ENCODE measurements at regions not wholly inside any gene's neighbourhood (a gene's known extent, or its start where the extent isn't known, plus 50 kb on each side); places are given as distances from the start of the nearest gene placed in this dataset.

- no peak for DNase-seq
These were observed 50.1 kb upstream of the ASAP2 start for GRCh38 chr2:9156483-9156882.

DNA sequence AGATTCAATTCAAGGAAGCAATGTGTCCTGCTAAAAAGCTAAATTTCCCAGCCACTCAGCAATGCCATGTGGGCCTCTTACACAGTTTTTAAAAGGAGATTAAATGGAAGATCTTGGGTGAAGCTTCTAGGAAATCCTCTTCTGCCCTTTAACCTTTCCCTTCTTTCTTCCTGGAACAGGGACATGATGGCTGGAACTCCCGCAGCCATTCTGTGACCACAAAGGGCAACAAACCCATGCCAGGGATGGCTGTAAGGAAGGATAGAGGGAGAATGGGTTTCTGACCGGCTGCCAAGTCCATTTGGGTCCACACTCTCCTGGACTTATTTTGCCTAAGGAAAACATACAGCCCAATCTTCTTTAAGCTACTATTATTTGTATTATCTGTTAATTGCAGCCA, 52.6 kb upstream of the ASAP2 start:
- DNase-seq: no peak

DNA sequence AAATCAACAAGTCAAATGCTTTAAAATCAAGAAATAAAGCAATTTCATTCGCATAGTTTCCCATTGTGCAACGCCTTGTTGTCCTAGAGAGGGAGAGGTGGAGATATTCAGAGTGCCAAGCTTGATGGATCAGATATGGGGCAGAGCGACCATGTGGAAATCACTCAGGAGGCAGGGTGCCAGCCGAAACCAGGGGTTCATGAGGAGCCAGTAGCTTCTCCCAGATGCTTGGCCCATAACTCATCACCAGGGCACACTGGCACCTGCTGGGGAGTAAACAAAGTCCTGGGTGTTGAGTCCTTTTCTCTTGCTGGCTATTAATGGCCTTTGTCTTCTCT, 53.0 kb upstream of the ASAP2 start:
- no peak for DNase-seq

DNA sequence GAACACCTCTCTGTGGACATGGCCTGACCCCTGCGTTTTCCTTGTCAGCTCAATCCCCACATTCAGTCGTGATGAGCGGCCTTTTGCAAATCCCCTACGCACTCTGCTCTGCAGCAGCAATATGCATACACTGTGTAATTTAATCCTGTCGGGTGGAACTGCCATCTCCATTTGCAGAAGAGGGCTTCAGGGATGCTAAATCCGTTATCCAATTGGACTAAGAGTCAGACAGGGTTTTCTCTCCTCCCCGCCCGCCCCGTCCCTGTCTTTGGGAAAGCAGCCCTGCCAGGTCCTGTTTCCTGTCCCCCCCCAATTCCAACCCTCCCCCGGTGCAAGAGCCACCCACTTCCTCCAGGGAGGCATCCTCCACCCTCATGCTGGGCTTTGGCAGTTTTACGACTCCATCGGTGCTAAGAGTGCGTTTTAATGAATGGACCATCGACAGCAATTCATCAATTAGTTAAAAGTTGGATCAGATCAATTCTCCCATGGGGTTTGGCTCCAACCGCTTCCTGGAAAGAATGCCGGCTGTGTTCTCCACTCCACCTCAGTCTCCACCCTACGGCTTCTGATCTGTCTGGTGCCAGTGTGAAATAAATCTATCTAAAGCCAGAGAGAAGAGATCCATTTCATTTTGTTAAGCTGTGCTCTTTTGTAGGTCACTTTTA, 53.5 kb upstream of the ASAP2 start:
- no peak for DNase-seq

GRCh38 chr2:9150906-9151305, 55.7 kb upstream of the ASAP2 start:
- no peak for DNase-seq

DNA sequence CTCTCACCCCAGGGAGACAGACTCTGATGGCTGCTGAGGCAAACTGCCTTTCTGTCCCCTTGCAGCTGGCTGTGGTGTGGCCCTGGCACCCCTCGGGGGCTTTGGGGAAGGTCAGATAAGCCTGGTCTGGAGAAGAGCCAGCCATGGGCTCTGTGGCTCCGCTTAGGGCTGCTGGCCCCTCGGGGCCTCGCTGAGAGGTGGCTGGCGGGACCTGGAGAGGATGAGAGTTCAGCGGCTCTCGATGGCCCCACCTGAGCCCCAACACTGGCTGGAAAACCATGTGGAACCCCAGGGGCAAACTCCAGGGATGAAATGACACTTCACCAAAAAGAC, 56.1 kb upstream of the ASAP2 start:
- no peak for DNase-seq

- DNase-seq: no peak
These were observed 56.7 kb upstream of the ASAP2 start for GRCh38 chr2:9149726-9150567.

DNA sequence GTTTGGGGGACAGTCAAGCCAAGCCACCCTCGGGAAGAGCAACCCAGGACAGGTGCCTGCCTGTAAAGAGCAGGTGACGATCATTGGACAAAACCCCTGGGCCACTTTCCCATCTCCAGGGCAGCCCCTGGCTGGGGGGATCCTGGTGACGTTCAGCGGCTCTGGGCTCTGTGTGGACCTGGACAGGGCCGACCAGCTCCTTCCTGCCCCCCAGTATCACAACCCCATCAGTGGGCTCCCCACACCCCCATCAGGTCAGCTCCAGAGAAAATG, 57.3 kb upstream of the ASAP2 start:
- no peak for DNase-seq

GRCh38 chr2:9146646-9147045, 60.0 kb upstream of the ASAP2 start:
- no peak for DNase-seq

- no peak for DNase-seq
These were observed 60.7 kb upstream of the ASAP2 start for GRCh38 chr2:9145752-9146430.

DNA sequence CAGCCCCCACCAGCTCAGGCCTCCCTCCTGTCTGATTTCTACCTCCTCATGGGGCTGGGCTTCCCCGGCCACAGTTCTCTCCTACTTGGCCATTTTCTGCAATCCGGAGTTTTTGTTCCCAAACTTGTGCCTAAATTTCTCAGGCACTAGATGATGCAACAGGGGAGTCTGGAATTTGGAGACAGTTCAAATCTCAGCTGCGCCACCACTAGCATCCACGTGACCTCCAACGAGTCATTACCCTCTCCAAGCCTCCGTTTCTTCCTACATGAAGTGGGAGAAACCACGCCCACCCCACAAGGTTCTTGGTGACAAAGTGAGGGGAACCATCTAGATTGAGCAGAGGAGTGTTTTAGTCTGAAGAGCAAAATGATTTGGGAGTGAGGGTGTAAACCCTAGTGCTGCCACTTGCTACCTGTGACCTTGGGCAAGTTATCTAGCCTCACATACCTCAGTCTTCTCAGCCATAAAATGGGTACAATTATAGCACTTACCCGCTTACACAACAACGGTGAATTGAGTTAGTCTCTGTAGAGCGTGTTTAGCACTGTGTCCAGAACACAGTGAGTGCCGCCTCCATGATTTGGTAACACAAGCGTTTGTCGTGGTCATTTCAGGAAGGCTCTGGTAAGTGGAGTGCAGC, 61.4 kb upstream of the ASAP2 start:
- no peak for DNase-seq

DNA sequence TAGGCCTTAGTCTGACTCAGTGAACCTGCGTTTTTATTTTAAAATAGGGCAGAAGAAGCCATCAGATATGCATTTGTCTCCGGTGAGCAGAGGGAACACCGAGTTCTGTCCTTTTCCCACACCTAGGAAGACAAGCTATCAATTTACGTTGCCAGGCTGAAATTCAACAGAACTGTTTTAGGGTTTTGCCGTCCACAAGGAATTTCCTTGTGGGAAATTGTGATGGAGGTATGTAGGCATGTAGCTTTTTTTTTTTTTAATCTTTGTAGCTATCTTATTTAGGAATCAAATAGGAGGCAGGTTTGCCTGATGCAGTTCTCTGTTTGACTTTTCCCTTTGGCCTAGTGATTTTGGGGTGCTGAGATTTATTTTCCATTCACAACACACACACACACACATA, 62.0 kb upstream of the ASAP2 start:
- no peak for DNase-seq

GRCh38 chr2:9144046-9144445, 62.6 kb upstream of the ASAP2 start:
- no peak for DNase-seq

GRCh38 chr2:9143264-9143815, 63.3 kb upstream of the ASAP2 start:
- no peak for DNase-seq

- peak; percentile 77 for DNase-seq
These were observed 63.9 kb upstream of the ASAP2 start for GRCh38 chr2:9142551-9143263.

GRCh38 chr2:9141706-9142460, 64.7 kb upstream of the ASAP2 start:
- no peak for DNase-seq

GRCh38 chr2:9141091-9141667, 65.4 kb upstream of the ASAP2 start:
- DNase-seq: no peak

DNA sequence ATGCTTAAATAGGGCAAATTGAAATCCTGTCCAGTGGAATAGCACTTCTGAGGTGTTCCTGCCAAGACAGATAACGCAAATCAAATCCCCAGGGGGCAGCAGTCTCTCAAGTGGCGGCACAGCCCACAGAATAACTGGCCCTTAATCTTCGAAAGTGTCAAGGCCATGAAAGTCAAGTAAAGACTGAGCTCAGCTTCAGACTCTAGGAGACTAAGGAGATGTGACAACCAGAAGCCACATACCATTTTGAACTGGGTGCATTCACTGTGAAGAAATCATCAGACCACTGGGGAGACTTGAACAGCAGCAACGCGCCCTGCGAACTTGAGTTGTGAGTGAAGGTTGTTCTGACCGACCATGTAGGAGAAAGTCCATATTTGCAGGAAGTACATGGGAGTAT, 66.0 kb upstream of the ASAP2 start:
- no peak for DNase-seq

DNA sequence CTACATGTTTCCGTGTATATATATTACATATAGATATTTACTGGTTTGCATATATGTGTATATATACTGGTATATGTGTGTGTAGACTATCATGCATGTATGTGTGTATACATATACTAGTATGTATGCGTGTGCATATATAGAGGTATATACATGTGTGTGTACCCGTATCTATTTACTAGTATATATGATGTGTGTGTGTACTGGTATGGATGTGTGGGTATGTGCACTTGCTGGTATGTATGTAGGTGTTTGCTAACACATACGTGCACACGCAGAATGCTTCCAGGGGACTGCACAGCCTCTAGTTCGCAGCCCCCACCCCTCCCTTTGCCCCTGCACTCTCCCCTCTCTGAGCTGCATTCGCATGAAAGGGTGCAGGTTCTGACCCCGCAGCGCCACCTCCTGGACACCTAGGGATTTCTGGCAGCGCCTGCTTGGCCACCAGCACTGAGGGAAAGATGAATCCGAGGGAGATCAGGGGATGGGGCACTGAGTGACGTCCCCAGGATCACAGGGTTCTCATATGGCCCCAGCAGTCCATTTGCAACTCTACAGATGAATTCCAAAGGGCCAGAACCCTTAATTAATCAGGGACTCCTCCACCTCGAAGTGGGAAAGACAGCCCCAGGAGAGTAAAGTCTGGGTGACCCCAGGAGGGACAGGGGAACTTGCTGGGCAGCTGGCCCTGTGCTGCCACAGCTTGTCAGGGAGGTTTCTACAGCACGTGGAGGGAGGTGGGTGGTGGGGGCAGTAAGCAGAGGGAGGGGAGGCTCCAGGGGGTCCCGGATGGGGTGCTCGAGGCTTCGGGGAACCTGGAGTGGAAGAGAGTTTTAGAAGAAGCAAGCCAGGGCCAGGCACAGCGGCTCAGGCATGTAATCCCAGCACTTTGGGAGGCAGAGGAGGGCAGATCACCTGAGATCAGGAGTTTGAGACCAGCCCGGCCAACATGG, 66.8 kb upstream of the ASAP2 start:
- DNase-seq: peak; percentile 66

GRCh38 chr2:9137379-9138150, 69.0 kb upstream of the ASAP2 start:
- no peak for DNase-seq
